PC-3 (cell line): ENCODE measurements at regions not wholly inside any gene's neighbourhood (a gene's known extent, or its start where the extent isn't known, plus 50 kb on each side); places are given as distances from the start of the nearest gene placed in this dataset.

Source experiments
- ATAC-seq: fragments of 200-7000 bp; cut with Tn5 transposase; 2 replicates; pipeline ENCODE4 v1.9.1; 2020; ENCODE audit warnings: mild to moderate bottlenecking, moderate library complexity
- BruUV-seq: library from RNA; stranded (reverse); fragments of 400-500 nt; replicated peaks from 2 replicates; lab custom pipeline; 2021; lab: Mats Ljungman, UMichigan
- CTCF ChIA-PET: fragments of 300-600 bp; sonication (Branson Sonifier 250); formaldehyde crosslinking; loops from one replicate; lab custom pipeline; 2022; ENCODE audit warnings: antibody characterized with exemption; lab: Charles Lee
- POLR2A ChIA-PET: fragments of 300-600 bp; sonication (Branson Sonifier 250); formaldehyde crosslinking; loops from one replicate; lab custom pipeline; 2022; ENCODE audit warnings: antibody characterized with exemption; ENCODE audit not compliant: unreplicated experiment; lab: Charles Lee
- DNase-seq: peaks from one replicate; pipeline ENCODE4 v3.0.0-alpha.2; 2015
- H2AFZ ChIP-seq: fragments of 300-600 bp; sonication (generic); 2 replicates; pipeline ENCODE4 v1.6.0; 2016; ENCODE audit warnings: antibody characterized with exemption, low read length
- H3F3A ChIP-seq: fragments of 300-600 bp; sonication (generic); one replicate; pipeline ENCODE4 v1.6.0; 2017; ENCODE audit warnings: antibody characterized with exemption, low read length, control low read depth, mild to moderate bottlenecking; ENCODE audit not compliant: unreplicated experiment
- H3K27ac ChIP-seq: fragments of 300-600 bp; sonication (generic); 2 replicates; pipeline ENCODE4 v1.5.1; 2016; ENCODE audit warnings: mild to moderate bottlenecking, low read length
- H3K27me3 ChIP-seq: fragments of 300-600 bp; sonication (generic); 2 replicates; pipeline ENCODE4 v1.6.1; 2016; ENCODE audit warnings: low read length, mixed read lengths
- H3K36me3 ChIP-seq: fragments of 300-600 bp; sonication (generic); 2 replicates; pipeline ENCODE4 v1.6.1; 2016; ENCODE audit warnings: low read depth, mixed run types, low read length, mixed read lengths
- H3K4me1 ChIP-seq: fragments of 300-600 bp; sonication (generic); 2 replicates; pipeline ENCODE4 v1.5.1; 2016; ENCODE audit warnings: low read length; ENCODE audit not compliant: insufficient read depth
- H3K4me2 ChIP-seq: fragments of 300-600 bp; sonication (generic); 2 replicates; pipeline ENCODE4 v1.6.0; 2016; ENCODE audit warnings: low read length
- H3K4me3 ChIP-seq: fragments of 300-600 bp; sonication (generic); 2 replicates; pipeline ENCODE4 v1.5.1; 2016; ENCODE audit warnings: mild to moderate bottlenecking, low read length, mixed read lengths
- H3K79me2 ChIP-seq: fragments of 300-600 bp; sonication (generic); 2 replicates; pipeline ENCODE4 v1.6.1; 2017; ENCODE audit warnings: low read length, mixed read lengths
- H3K9ac ChIP-seq: fragments of 300-600 bp; sonication (generic); 2 replicates; pipeline ENCODE4 v1.6.0; 2016; ENCODE audit warnings: mild to moderate bottlenecking, low read length
- H3K9me2 ChIP-seq: fragments of 300-600 bp; sonication (generic); replicated peaks from 2 replicates; pipeline ENCODE4 v1.6.1; 2016; ENCODE audit warnings: mixed run types, low read length, mixed read lengths
- H3K9me3 ChIP-seq: fragments of 300-600 bp; sonication (generic); 2 replicates; pipeline ENCODE4 v1.6.1; 2016; ENCODE audit warnings: low read length, mixed read lengths
- H4K20me1 ChIP-seq: fragments of 300-600 bp; sonication (generic); 2 replicates; pipeline ENCODE4 v1.6.1; 2016; ENCODE audit warnings: low read length, mixed read lengths
- EZH2 ChIP-seq: fragments of 300-600 bp; sonication (generic); IDR thresholded peaks from one replicate; pipeline ENCODE4 v1.6.1; 2017; ENCODE audit warnings: antibody characterized with exemption, mild to moderate bottlenecking, low read length; ENCODE audit not compliant: unreplicated experiment
- EZH2phosphoT487 ChIP-seq: fragments of 300-600 bp; sonication (generic); IDR thresholded peaks from 2 replicates; pipeline ENCODE4 v1.6.1; 2018; ENCODE audit warnings: mild to moderate bottlenecking, antibody characterized with exemption, low read length, borderline replicate concordance
- intact Hi-C: fragments of 100-400 bp; cut with micrococcal nuclease; formaldehyde crosslinking; loops from 2 replicates; pipeline ENCODE4 v1.9.0; 2023
- TF ChIP-seq, protein P1 (sequence below): fragments of 300-600 bp; sonication (generic); conservative IDR thresholded peaks from 2 replicates; pipeline ENCODE4 v1.5.1; 2017; ENCODE audit warnings: antibody characterized with exemption, low read depth, mild to moderate bottlenecking, low read length

DNA sequence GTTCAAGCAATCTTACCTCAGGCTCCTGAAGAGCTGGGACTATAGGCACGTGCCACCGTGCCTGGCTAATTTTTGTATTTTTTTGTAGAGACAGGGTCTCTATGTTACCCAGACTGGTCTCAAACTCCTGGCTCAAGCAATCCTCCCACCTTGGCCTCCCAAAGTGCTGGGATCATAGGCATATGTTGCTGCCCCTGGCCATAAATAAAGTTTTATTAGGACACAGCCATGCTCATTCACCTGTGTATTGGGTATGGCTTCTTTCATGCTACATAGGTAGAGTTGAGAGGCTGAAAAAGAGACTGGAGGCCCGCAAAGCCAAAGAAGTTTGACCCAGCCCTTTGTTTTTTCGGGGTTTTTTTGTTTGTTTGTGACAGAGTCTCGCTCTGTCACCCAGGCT lies 61.7 kb upstream of the NCOR2 start:
- Histone ChIP-seq H3F3A (no peaks in the 10 kb centered on the region), H3K9me3 (no peaks in the 10 kb centered on the region), H3K4me1 (peaks cover 34% of the 10 kb centered on the region), H3K27me3 (no peaks in the 10 kb centered on the region), H3K9ac (no peak overlapping the region), H3K79me2 (no peaks in the 10 kb centered on the region), H4K20me1 (no peaks in the 10 kb centered on the region), H2AFZ (no peak overlapping the region), H3K27ac (no peak overlapping the region), H3K4me2 (no peak overlapping the region), H3K9me2 (no peaks in the 10 kb centered on the region), H3K36me3 (no peaks in the 10 kb centered on the region), H3K4me3 (no peak overlapping the region)
- no TSS peak for BruUV-seq
- ATAC-seq = no peak
- no peak for TF ChIP-seq EZH2phosphoT487
- no peak for TF ChIP-seq EZH2
- TF ChIP-seq, protein P1, sequence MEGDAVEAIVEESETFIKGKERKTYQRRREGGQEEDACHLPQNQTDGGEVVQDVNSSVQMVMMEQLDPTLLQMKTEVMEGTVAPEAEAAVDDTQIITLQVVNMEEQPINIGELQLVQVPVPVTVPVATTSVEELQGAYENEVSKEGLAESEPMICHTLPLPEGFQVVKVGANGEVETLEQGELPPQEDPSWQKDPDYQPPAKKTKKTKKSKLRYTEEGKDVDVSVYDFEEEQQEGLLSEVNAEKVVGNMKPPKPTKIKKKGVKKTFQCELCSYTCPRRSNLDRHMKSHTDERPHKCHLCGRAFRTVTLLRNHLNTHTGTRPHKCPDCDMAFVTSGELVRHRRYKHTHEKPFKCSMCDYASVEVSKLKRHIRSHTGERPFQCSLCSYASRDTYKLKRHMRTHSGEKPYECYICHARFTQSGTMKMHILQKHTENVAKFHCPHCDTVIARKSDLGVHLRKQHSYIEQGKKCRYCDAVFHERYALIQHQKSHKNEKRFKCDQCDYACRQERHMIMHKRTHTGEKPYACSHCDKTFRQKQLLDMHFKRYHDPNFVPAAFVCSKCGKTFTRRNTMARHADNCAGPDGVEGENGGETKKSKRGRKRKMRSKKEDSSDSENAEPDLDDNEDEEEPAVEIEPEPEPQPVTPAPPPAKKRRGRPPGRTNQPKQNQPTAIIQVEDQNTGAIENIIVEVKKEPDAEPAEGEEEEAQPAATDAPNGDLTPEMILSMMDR = no peak
- CTCF ChIA-PET = no interaction called here
- no peak for DNase-seq
- intact Hi-C loops = no loop called here
- POLR2A ChIA-PET = no interaction called here

DNA sequence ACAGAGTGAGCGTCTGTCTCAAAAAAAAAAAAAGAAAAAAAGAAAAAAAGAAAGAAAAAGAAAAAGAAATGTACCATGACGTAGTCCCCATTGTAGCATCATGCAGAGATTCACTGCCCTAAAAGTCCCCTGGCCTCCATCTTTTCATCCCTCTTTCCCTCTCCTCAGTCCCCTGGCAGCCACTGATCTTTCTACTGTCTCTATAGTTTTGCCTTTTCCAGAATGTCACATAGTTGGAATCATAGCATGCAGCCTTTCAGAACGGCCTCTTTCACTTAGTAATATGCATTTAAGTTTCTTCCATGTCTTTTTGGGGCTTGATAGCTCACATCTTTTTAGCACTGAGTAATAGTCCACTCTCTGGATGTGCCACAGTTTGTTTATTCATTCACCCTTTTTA lies 60.5 kb upstream of the NCOR2 start:
- no TSS peak for BruUV-seq
- no peaks in the 10 kb centered on the region for H3K27me3 ChIP-seq
- no peak for DNase-seq
- no peaks in the 10 kb centered on the region for H3K9me2 ChIP-seq
- ATAC-seq = no peak
- no peak for TF ChIP-seq EZH2
- TF ChIP-seq, protein P1 = no peak
- TF ChIP-seq EZH2phosphoT487 = no peak
- no peak overlapping the region for H3K4me2 ChIP-seq
- no peaks in the 10 kb centered on the region for H3K79me2 ChIP-seq
- ChIA-PET CTCF (no interaction called here), POLR2A (no interaction called here)
- no peak overlapping the region for H3K9ac ChIP-seq
- no peak overlapping the region for H2AFZ ChIP-seq
- peaks cover 27% of the 10 kb centered on the region for H3K4me1 ChIP-seq
- no peak overlapping the region for H3K4me3 ChIP-seq
- no peaks in the 10 kb centered on the region for H4K20me1 ChIP-seq
- H3F3A ChIP-seq = no peaks in the 10 kb centered on the region
- H3K36me3 ChIP-seq = no peaks in the 10 kb centered on the region
- no peak overlapping the region for H3K27ac ChIP-seq
- H3K9me3 ChIP-seq = no peaks in the 10 kb centered on the region
- intact Hi-C loops = no loop called here

GRCh38 chr12:124626971-124627411 lies 59.6 kb upstream of the NCOR2 start:
- no peaks in the 10 kb centered on the region for H3K9me2 ChIP-seq

More at GRCh38 chr12:124626971-124627411, 59.6 kb upstream of the NCOR2 start:
- no peaks in the 10 kb centered on the region for H3K9me3 ChIP-seq
- no peak overlapping the region for H3K9ac ChIP-seq
- no TSS peak for BruUV-seq
- no peak overlapping the region for H3K4me2 ChIP-seq
- H3K79me2 ChIP-seq = no peaks in the 10 kb centered on the region
- no peaks in the 10 kb centered on the region for H3F3A ChIP-seq
- intact Hi-C loops = no loop called here
- no peaks in the 10 kb centered on the region for H4K20me1 ChIP-seq
- H3K4me3 ChIP-seq = no peak overlapping the region
- CTCF ChIA-PET = no interaction called here
- no peak overlapping the region for H2AFZ ChIP-seq
- no peaks in the 10 kb centered on the region for H3K36me3 ChIP-seq
- ATAC-seq (no peak), DNase-seq (no peak)
- H3K4me1 ChIP-seq = peaks cover 21% of the 10 kb centered on the region
- POLR2A ChIA-PET = interaction anchor here (0.6 kb wide), 1 partner anchor 77 kb away, joined by 7 read pairs; no protein-coding TSS in a partner anchor
- no peaks in the 10 kb centered on the region for H3K27me3 ChIP-seq
- H3K27ac ChIP-seq = no peak overlapping the region
- TF ChIP-seq, protein P1 = no peak
- no peak for TF ChIP-seq EZH2phosphoT487
- no peak for TF ChIP-seq EZH2
